ENCODE measurements at regions not wholly inside any gene's neighbourhood (a gene's known extent, or its start where the extent isn't known, plus 50 kb on each side); places are given as distances from the start of the nearest gene placed in this dataset.
"Not testable (repeated sequence)": the region's sequence is repeated elsewhere in the genome, so short reads cannot be mapped to it uniquely, and the experiment has no call there.

GRCh38 chr20:52016022-52016421, 175.6 kb downstream of the ZFP64 start:
- peaks cover 0 to 7% of the 10 kb centered on the region in 2 donors for H3K9me3 Mint-ChIP-seq
- DNase-seq (no peak), ATAC-seq (replicated peaks) (no peak)
- no peak overlapping the region for H3K27ac Mint-ChIP-seq
- H3K36me3 Mint-ChIP-seq (ENCODE audit: insufficient read depth) = no peaks in the 10 kb centered on the region
- H3K27me3 Mint-ChIP-seq = peaks cover 0 to 9% of the 10 kb centered on the region in 2 donors
- no peaks in the 10 kb centered on the region for H3K4me1 Mint-ChIP-seq (ENCODE audit: low read depth in 2 of 2)
- H3K4me3 Mint-ChIP-seq = no peak overlapping the region

- H3K4me1 Mint-ChIP-seq (ENCODE audit: low read depth in 2 of 2) = no peaks in the 10 kb centered on the region
- H3K27me3 Mint-ChIP-seq = peaks cover 0 to 9% of the 10 kb centered on the region in 2 donors
- DNase-seq (no peak), ATAC-seq (replicated peaks) (no peak)
- H3K36me3 Mint-ChIP-seq (ENCODE audit: insufficient read depth) = no peaks in the 10 kb centered on the region
- peaks cover 2 to 7% of the 10 kb centered on the region in 2 donors for H3K9me3 Mint-ChIP-seq
- H3K4me3 Mint-ChIP-seq = no peak overlapping the region
- no peak overlapping the region for H3K27ac Mint-ChIP-seq
Observed at GRCh38 chr20:52015155-52015554, 176.4 kb downstream of the ZFP64 start.

GRCh38 chr20:52012079-52012478, 179.5 kb downstream of the ZFP64 start:
- H3K27ac Mint-ChIP-seq = no peak overlapping the region
- peaks cover 2 to 7% of the 10 kb centered on the region in 2 donors for H3K9me3 Mint-ChIP-seq
- DNase-seq (no peak), ATAC-seq (replicated peaks) (no peak)
- H3K4me1 Mint-ChIP-seq (ENCODE audit: low read depth in 2 of 2) = no peaks in the 10 kb centered on the region
- no peaks in the 10 kb centered on the region for H3K36me3 Mint-ChIP-seq (ENCODE audit: insufficient read depth)
- H3K4me3 Mint-ChIP-seq = no peak overlapping the region
- H3K27me3 Mint-ChIP-seq = peaks cover 0 to 9% of the 10 kb centered on the region in 2 donors

- ATAC-seq (replicated peaks) = no peak
- H3K4me3 Mint-ChIP-seq = no peak overlapping the region
- peaks cover 7 to 19% of the 10 kb centered on the region in 2 donors for H3K27me3 Mint-ChIP-seq
Observed at GRCh38 chr20:52011093-52011492, 180.5 kb downstream of the ZFP64 start.

GRCh38 chr20:52010541-52010940, 181.0 kb downstream of the ZFP64 start:
- ATAC-seq (replicated peaks) = no peak
- no peak for DNase-seq
- peaks cover 10 to 24% of the 10 kb centered on the region in 2 donors for H3K27me3 Mint-ChIP-seq
- H3K36me3 Mint-ChIP-seq (ENCODE audit: insufficient read depth) = no peaks in the 10 kb centered on the region
- peaks cover 2 to 7% of the 10 kb centered on the region in 2 donors for H3K9me3 Mint-ChIP-seq
- no peaks in the 10 kb centered on the region for H3K4me1 Mint-ChIP-seq (ENCODE audit: low read depth in 2 of 2)
- H3K27ac Mint-ChIP-seq = no peak overlapping the region
- H3K4me3 Mint-ChIP-seq = no peak overlapping the region

More at GRCh38 chr20:52011093-52011492, 180.5 kb downstream of the ZFP64 start:
- Mint-ChIP-seq H3K36me3 (ENCODE audit: insufficient read depth) (no peaks in the 10 kb centered on the region), H3K9me3 (peaks cover 2 to 7% of the 10 kb centered on the region in 2 donors), H3K27ac (no peak overlapping the region), H3K4me1 (ENCODE audit: low read depth in 2 of 2) (no peaks in the 10 kb centered on the region)
- DNase-seq = no peak

- Mint-ChIP-seq H3K27ac (no peak overlapping the region), H3K9me3 (peaks cover 2 to 7% of the 10 kb centered on the region in 2 donors), H3K27me3 (peaks cover 10 to 32% of the 10 kb centered on the region in 2 donors), H3K4me1 (ENCODE audit: low read depth in 2 of 2) (no peaks in the 10 kb centered on the region), H3K4me3 (no peak overlapping the region), H3K36me3 (ENCODE audit: insufficient read depth) (no peaks in the 10 kb centered on the region)
- DNase-seq (no peak), ATAC-seq (replicated peaks) (no peak)
Observed at GRCh38 chr20:52008874-52009273, 182.7 kb downstream of the ZFP64 start.

- H3K36me3 Mint-ChIP-seq (ENCODE audit: insufficient read depth) = no peaks in the 10 kb centered on the region
- no peaks in the 10 kb centered on the region for H3K9me3 Mint-ChIP-seq
- peaks cover 24 to 36% of the 10 kb centered on the region in 2 donors for H3K27me3 Mint-ChIP-seq
- H3K27ac Mint-ChIP-seq = no peak overlapping the region
- DNase-seq = no peak
- no peak for ATAC-seq (replicated peaks)
- no peak overlapping the region for H3K4me3 Mint-ChIP-seq
- H3K4me1 Mint-ChIP-seq (ENCODE audit: low read depth in 2 of 2) = no peaks in the 10 kb centered on the region
Observed at GRCh38 chr20:52004715-52005114, 186.9 kb downstream of the ZFP64 start.

GRCh38 chr20:52004018-52004417, 187.6 kb downstream of the ZFP64 start:
- H3K9me3 Mint-ChIP-seq = no peaks in the 10 kb centered on the region
- no peaks in the 10 kb centered on the region for H3K4me1 Mint-ChIP-seq (ENCODE audit: low read depth in 2 of 2)
- H3K4me3 Mint-ChIP-seq = no peak overlapping the region
- no peaks in the 10 kb centered on the region for H3K36me3 Mint-ChIP-seq (ENCODE audit: insufficient read depth)
- no peak overlapping the region for H3K27ac Mint-ChIP-seq
- ATAC-seq (replicated peaks) (no peak), DNase-seq (no peak)
- peaks cover 24 to 36% of the 10 kb centered on the region in 2 donors for H3K27me3 Mint-ChIP-seq

GRCh38 chr20:52003415-52003814, 188.2 kb downstream of the ZFP64 start:
- Mint-ChIP-seq H3K4me3 (no peak overlapping the region), H3K9me3 (no peaks in the 10 kb centered on the region), H3K36me3 (ENCODE audit: insufficient read depth) (no peaks in the 10 kb centered on the region), H3K4me1 (ENCODE audit: low read depth in 2 of 2) (no peaks in the 10 kb centered on the region), H3K27me3 (peaks cover 24 to 36% of the 10 kb centered on the region in 2 donors), H3K27ac (no peak overlapping the region)
- DNase-seq (no peak), ATAC-seq (replicated peaks) (no peak)

- Mint-ChIP-seq H3K36me3 (ENCODE audit: insufficient read depth) (no peaks in the 10 kb centered on the region), H3K4me3 (no peak overlapping the region), H3K27ac (no peak overlapping the region), H3K4me1 (ENCODE audit: low read depth in 2 of 2) (no peaks in the 10 kb centered on the region), H3K27me3 (peaks cover 24 to 36% of the 10 kb centered on the region in 2 donors), H3K9me3 (no peaks in the 10 kb centered on the region)
- no peak for ATAC-seq (replicated peaks)
- DNase-seq = no peak
Observed at GRCh38 chr20:52001999-52002666, 189.4 kb downstream of the ZFP64 start.

- not testable (repeated sequence) for H3K9me3 Mint-ChIP-seq; H3K4me3 Mint-ChIP-seq; H3K36me3 Mint-ChIP-seq (ENCODE audit: insufficient read depth); ATAC-seq (replicated peaks); DNase-seq; H3K27ac Mint-ChIP-seq; H3K27me3 Mint-ChIP-seq; H3K4me1 Mint-ChIP-seq (ENCODE audit: low read depth in 2 of 2)
Observed at GRCh38 chr20:51997281-51997936, 194.2 kb downstream of the ZFP64 start.

GRCh38 chr20:51995551-51995951, 193.2 kb upstream of the SALL4 start:
- Mint-ChIP-seq H3K4me3 (no peak overlapping the region), H3K9me3 (no peaks in the 10 kb centered on the region)
- no peak for DNase-seq

GRCh38 chr20:51994751-51995417, 192.6 kb upstream of the SALL4 start:
- Mint-ChIP-seq H3K9me3 (no peaks in the 10 kb centered on the region), H3K27me3 (no peaks in the 10 kb centered on the region), H3K4me3 (no peak overlapping the region), H3K27ac (no peak overlapping the region), H3K4me1 (ENCODE audit: low read depth in 2 of 2) (no peaks in the 10 kb centered on the region), H3K36me3 (ENCODE audit: insufficient read depth) (no peaks in the 10 kb centered on the region)
- no peak for ATAC-seq (replicated peaks)
- DNase-seq = no peak

More at GRCh38 chr20:51995551-51995951, 193.2 kb upstream of the SALL4 start:
- Mint-ChIP-seq H3K36me3 (ENCODE audit: insufficient read depth) (no peaks in the 10 kb centered on the region), H3K4me1 (ENCODE audit: low read depth in 2 of 2) (no peaks in the 10 kb centered on the region), H3K27ac (no peak overlapping the region), H3K27me3 (no peaks in the 10 kb centered on the region)
- no peak for ATAC-seq (replicated peaks)

GRCh38 chr20:51987812-51988211, 185.5 kb upstream of the SALL4 start:
- DNase-seq (no peak), ATAC-seq (replicated peaks) (no peak)
- Mint-ChIP-seq H3K4me1 (ENCODE audit: low read depth in 2 of 2) (no peaks in the 10 kb centered on the region), H3K27me3 (no peaks in the 10 kb centered on the region), H3K9me3 (no peaks in the 10 kb centered on the region), H3K4me3 (no peak overlapping the region), H3K36me3 (ENCODE audit: insufficient read depth) (peaks cover 3% of the 10 kb centered on the region), H3K27ac (no peak overlapping the region)

All from effector memory CD8-positive, alpha-beta T cell (primary cell).